ENCODE measurements at regions not wholly inside any gene's neighbourhood (a gene's known extent, or its start where the extent isn't known, plus 50 kb on each side); places are given as distances from the start of the nearest gene placed in this dataset.

DNA sequence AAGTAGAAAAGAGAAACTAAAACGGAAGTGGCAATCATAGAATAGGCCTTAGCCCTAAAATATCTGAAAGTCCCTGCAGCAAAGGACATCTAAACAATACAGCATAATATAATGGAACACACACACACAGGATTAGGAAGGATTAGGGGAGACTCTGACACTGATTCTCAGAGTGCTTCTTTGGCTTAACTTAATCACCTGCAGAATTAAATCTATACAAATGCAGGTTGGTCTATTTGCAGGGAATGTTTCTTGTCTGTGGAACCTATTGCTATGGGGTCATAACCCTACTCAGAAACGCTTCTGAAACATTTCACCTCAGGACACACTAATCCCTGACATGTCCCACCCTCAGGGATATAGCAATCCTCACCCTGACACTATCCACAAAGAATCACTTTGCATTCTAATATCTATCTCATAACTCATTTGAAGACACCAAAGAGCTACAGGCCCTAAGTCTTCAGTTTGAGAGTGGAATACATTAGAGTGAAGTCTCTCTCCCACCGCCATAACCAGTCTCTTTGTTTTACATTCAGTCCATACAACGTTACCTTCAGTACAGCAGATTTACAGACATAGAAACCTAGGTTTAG is 1041.2 kb downstream of the TUSC7 start:
- TF ChIP-seq, protein P1, sequence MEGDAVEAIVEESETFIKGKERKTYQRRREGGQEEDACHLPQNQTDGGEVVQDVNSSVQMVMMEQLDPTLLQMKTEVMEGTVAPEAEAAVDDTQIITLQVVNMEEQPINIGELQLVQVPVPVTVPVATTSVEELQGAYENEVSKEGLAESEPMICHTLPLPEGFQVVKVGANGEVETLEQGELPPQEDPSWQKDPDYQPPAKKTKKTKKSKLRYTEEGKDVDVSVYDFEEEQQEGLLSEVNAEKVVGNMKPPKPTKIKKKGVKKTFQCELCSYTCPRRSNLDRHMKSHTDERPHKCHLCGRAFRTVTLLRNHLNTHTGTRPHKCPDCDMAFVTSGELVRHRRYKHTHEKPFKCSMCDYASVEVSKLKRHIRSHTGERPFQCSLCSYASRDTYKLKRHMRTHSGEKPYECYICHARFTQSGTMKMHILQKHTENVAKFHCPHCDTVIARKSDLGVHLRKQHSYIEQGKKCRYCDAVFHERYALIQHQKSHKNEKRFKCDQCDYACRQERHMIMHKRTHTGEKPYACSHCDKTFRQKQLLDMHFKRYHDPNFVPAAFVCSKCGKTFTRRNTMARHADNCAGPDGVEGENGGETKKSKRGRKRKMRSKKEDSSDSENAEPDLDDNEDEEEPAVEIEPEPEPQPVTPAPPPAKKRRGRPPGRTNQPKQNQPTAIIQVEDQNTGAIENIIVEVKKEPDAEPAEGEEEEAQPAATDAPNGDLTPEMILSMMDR (IDR thresholded peaks at IDR 0.05; ENCODE audit: low read depth, low read length, missing control alignments), result no peak
- DNase-seq (ENCODE audit: low read depth), result no peak
- H3K4me3 ChIP-seq (ENCODE audit: low read depth, low read length), result no peak overlapping the region

DNA sequence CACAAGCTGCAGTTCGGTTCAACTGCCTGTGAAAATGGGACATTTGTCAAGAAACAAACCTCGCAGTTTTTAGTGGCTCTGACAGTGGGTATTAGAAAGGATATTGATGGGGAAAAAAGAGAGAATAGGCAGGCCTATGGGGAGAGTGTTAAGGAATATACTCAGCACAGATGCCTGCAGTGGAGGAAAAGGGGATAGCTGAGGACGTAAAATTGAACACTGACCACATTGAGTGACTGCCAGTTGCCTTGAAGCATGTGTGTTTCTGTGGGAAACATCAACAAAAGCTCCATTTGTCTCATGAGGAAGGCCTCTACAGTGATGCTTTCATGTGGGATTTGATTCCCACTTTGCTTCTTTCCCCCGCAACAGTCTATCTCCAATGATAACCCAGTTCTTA is 1042.1 kb downstream of the TUSC7 start:
- TF ChIP-seq, protein P1 (IDR thresholded peaks at IDR 0.05; ENCODE audit: low read depth, low read length, missing control alignments), result no peak
- DNase-seq (ENCODE audit: low read depth), result no peak
- H3K4me3 ChIP-seq (ENCODE audit: low read depth, low read length), result no peak overlapping the region

DNA sequence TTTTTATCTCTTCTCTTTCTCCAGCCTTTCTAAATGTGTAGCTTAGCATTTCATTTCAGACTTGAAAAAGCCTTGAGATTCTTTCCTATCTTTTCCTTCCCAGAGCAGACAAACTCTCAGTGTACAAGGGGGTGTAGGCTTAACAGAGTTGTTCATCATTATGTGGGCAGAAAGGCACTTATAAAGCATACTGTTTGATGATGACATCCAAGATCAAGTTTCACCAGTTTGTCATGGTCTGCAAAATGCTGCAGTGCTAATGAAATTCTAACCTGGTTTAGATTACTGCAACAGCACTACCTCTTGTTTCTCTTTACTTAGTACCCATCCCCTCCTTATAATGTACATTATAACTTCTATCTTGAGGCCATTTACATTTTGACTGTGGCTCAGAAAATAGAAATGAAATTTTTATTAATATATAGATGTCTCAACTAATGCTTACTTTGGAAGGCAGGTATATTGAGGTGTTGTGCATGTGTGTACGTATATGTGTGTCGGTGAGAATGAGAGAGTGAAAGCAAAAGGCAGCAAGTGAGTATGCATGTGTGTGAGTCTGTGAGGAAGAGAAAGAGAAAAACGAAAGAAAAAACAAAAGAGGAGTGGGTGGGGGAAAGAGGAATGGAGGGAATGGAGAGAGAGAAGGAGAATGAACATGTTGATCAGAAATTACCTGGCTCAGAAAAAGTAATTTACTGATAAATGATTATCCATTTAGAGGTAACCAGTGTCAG is 1043.6 kb downstream of the TUSC7 start:
- no peak for DNase-seq (ENCODE audit: low read depth)
- H3K4me3 ChIP-seq (ENCODE audit: low read depth, low read length), result no peak overlapping the region
- TF ChIP-seq, protein P1 (IDR thresholded peaks at IDR 0.05; ENCODE audit: low read depth, low read length, missing control alignments), result no peak

DNA sequence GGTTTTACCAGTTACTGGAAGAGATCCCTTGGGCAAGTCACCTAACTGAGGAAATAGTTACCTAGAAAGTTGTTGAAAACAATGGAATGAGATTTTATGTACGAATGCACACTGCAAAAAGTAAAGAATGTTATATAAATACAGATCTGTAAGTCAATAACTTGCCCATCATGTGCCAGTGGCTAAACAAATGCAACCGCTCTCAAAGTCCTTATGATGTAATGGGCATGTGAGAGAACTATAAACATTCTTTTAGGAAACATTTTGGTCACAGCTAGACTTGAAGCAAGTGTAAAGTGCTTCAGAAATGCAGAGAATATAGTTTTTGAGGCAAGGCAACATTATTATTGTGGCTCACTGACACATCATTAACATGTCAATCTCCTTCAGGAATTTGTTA is 1044.5 kb downstream of the TUSC7 start:
- TF ChIP-seq, protein P1 (IDR thresholded peaks at IDR 0.05; ENCODE audit: low read depth, low read length, missing control alignments), result no peak
- DNase-seq (ENCODE audit: low read depth), result no peak
- H3K4me3 ChIP-seq (ENCODE audit: low read depth, low read length), result no peak overlapping the region

DNA sequence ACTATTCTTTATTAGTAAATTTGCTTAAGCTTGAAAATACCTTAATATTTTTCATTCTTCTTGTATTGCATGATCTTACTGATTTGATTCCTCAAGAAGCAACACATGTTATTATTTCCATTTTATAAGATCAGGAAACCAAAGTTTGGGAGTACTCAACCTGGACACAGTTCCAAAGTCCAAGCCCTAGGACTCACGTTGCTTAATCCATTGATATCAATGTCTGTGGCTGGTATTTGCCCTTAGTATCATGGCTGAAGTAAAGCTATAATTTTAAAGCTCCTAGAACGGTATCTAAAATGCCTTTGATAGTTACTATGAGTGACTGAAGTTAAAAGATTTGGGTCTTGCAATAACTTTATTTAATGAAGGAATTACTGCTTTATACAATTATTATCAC is 1045.3 kb downstream of the TUSC7 start:
- DNase-seq (ENCODE audit: low read depth), result no peak
- TF ChIP-seq, protein P1 (IDR thresholded peaks at IDR 0.05; ENCODE audit: low read depth, low read length, missing control alignments), result no peak

DNA sequence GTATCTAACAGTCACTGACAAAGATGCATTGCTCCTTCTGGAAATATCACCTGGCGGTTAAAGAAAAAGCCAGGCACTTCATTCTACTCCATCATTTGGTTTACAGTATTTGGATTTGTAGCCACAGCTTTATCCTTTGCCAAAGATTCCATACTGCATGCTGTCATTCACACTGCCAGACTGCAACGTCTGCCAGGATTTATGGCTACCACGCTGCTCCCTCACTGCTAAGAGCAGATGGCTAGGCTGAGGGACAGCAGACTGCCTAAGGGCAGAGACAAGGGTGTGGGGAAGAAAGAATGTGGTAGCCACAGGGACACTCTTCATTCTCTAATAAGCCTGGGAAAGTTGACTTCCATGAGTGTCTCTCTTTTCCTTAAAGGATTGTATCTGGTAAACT is 1047.0 kb downstream of the TUSC7 start:
- no peak for DNase-seq (ENCODE audit: low read depth)
- no peak overlapping the region for H3K4me3 ChIP-seq (ENCODE audit: low read depth, low read length)
- TF ChIP-seq, protein P1 (IDR thresholded peaks at IDR 0.05; ENCODE audit: low read depth, low read length, missing control alignments), result no peak

More for the DNA sequence above, 1045.3 kb downstream of the TUSC7 start:
- H3K4me3 ChIP-seq (ENCODE audit: low read depth, low read length), result no peak overlapping the region

Data from GM12864 (cell line).